ENCODE measurements at regions not wholly inside any gene's neighbourhood (a gene's known extent, or its start where the extent isn't known, plus 50 kb on each side); places are given as distances from the start of the nearest gene placed in this dataset.
A peak's percentile ranks its signal among the peaks of the same experiment; 100 is the strongest.
"Not testable (repeated sequence)": the region's sequence is repeated elsewhere in the genome, so short reads cannot be mapped to it uniquely, and the experiment has no call there.

DNA sequence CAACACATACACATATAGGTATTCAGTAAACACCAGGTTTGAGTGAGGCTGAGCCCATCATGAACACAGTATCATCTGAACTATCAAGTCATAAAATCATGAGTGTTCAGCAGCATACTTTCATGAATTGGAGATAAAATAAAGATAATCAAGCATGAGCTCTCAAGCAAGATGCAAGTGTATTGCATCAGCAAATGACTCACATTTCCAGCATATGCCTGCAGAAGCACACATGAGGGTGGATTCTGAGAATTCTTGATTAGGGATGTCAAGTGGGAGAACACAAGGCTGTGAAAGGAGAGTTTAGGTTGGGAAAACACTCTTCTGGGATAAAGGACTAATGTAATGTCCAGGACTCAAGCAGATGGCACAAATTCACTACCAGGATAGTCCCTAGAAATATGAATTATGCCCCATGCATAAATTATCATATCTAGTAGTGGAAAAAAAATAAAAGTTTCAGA, 299.2 kb downstream of the SRGAP2C start:
- Mint-ChIP-seq H3K9me3 (peaks cover 3 to 4% of the 10 kb centered on the region in 2 donors), H3K4me1 (no peaks in the 10 kb centered on the region), H3K36me3 (no peaks in the 10 kb centered on the region), H3K27me3 (peaks cover 0 to 3% of the 10 kb centered on the region in 2 donors), H3K27ac (no peak overlapping the region), H3K4me3 (no peak overlapping the region)
- ATAC-seq (replicated peaks) (no peak), DNase-seq (no peak)

DNA sequence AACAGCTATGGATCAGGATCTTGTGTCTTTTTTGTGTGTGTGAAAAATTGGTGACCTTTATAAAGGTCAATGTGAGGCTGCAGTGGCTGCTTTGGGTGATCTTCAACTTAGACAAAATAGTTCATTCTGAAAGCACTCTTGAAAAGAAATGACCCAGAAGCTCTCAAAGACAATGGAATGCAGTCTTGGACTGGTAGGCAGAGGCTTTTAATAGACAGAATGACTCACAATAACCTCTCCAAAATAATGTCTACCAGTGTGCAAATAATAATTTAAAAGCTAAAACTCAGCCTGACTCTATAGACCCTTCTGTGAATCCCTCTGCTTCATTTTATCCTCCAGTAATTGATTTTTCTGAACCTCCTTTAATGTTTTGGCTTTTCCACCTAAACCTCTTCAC, 310.0 kb downstream of the SRGAP2C start:
- peak overlapping the region; percentile 51 for H3K27ac Mint-ChIP-seq
- not testable (repeated sequence) for H3K4me3 Mint-ChIP-seq; ATAC-seq (replicated peaks); H3K4me1 Mint-ChIP-seq; H3K9me3 Mint-ChIP-seq; DNase-seq; H3K36me3 Mint-ChIP-seq; H3K27me3 Mint-ChIP-seq

DNA sequence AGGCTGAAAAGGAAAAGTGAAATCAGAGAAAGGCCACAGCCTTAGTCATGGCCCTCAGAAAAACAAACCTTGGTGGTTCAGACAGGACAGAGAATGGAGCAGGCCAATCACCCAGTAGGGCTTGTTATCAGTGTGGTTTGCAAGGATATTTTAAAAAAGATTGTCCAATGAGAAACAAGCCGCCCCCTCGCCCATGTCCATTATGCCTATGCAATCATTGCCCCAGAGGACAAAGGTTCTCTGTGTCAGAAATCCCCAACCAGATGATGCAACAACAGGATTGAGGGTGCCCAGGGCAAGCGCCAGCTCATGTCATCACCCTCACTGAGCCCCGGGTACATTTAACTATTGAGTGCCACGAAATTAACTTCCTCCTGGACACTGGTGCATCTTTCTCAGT, 326.7 kb downstream of the SRGAP2C start:
- peaks cover 9 to 13% of the 10 kb centered on the region in 2 donors for H3K9me3 Mint-ChIP-seq
- not testable (repeated sequence) for H3K27ac Mint-ChIP-seq, H3K4me3 Mint-ChIP-seq, H3K27me3 Mint-ChIP-seq
- H3K36me3 Mint-ChIP-seq = peaks cover 7 to 22% of the 10 kb centered on the region in 2 donors
- H3K4me1 Mint-ChIP-seq = peaks cover 12 to 16% of the 10 kb centered on the region in 2 donors
- ATAC-seq (replicated peaks) (peak in 1 of 2 donors; percentile 48), DNase-seq (peak; percentile 4)

DNA sequence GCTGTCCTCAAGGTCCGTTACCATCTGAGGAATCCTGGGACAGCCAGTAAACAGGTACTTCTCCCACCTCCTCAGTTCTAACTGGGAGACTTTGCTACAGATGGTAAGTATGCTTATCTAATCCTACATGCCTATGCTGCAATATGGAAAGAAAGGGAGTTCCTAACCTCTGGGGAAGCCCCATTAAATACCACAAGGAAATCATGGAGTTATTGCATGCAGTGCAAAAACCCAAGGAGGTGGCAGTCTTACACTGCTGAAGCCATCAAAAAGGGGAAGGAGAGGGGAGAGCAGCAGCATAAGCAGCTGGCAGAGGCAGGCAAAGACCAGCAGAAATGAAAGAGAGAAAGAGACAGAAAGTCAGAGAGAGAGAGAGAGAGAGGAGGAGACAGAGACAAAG, 327.1 kb downstream of the SRGAP2C start:
- ATAC-seq (replicated peaks); H3K4me3 Mint-ChIP-seq; DNase-seq; H3K27me3 Mint-ChIP-seq; H3K27ac Mint-ChIP-seq: not testable (repeated sequence)
- H3K36me3 Mint-ChIP-seq = peaks cover 7 to 22% of the 10 kb centered on the region in 2 donors
- H3K9me3 Mint-ChIP-seq = peaks cover 9 to 11% of the 10 kb centered on the region in 2 donors
- H3K4me1 Mint-ChIP-seq = peaks cover 13 to 20% of the 10 kb centered on the region in 2 donors

DNA sequence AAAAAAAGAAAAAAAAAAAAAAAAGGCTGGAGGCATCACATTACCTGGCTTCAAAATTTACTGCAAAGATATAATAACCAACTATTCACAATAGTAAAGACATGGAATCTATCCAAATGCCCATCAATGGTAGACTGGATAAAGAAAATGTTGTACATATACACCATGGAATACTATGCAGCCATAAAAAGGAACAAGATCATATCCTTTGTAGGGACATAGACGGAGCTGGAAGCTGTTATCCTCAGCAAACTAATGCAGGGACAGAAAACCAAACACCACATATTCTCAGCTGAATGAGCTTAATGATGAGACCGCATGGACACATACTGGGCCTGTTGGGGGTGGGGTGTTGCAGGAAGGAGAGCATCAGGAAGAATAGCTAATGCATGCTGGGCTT, 330.5 kb downstream of the SRGAP2C start:
- no peak for DNase-seq
- Mint-ChIP-seq H3K9me3 (peaks cover 0 to 2% of the 10 kb centered on the region in 2 donors), H3K27me3 (no peaks in the 10 kb centered on the region), H3K4me1 (peaks cover 31 to 49% of the 10 kb centered on the region in 2 donors), H3K27ac (no peak overlapping the region), H3K4me3 (no peak overlapping the region), H3K36me3 (peaks cover under 1 to 5% of the 10 kb centered on the region in 2 donors)
- no peak for ATAC-seq (replicated peaks)

DNA sequence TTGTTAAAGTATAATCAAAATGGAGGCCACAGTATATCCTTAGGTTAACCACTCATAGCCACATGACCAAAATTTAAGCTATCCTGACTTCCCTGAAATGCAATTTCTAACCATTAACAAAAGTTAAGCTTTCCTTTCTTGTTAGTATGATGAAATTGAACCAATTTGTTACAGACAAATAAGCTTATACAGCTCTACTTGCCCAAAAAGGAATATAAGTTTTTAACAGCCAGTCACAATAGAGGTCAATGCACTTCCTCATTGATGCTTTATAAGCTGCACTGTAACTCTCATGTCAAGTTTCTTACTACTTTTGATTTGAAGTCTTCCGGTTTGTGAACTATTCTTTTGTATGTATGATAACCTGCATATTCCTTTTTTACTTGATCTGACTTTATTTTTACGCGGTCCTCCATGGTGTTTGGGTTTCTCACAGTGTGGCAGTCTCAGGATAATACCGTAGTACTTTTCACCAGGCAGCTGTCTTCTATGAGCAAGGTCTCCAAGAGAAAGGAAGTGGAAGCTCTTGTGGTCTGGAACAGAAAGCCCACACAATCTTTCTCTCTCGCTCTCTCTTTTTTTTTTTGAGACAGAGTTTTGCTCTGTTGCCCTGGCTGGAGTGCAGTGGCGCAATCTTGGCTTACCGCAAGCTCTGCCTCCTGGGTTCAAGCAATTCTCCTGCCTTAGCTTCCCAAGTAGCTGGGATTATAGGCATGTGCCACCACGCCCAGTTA, 331.6 kb downstream of the SRGAP2C start:
- H3K9me3 Mint-ChIP-seq = no peaks in the 10 kb centered on the region
- H3K4me1 Mint-ChIP-seq = peaks cover 31 to 49% of the 10 kb centered on the region in 2 donors
- no peaks in the 10 kb centered on the region for H3K27me3 Mint-ChIP-seq
- DNase-seq (peak; percentile 43), ATAC-seq (replicated peaks) (peak; percentile 67 to 72)
- H3K4me3 Mint-ChIP-seq = peak overlapping the region; percentile 67 to 82
- H3K27ac Mint-ChIP-seq = peak overlapping the region; percentile 72
- H3K36me3 Mint-ChIP-seq = peaks cover 0 to 5% of the 10 kb centered on the region in 2 donors

DNA sequence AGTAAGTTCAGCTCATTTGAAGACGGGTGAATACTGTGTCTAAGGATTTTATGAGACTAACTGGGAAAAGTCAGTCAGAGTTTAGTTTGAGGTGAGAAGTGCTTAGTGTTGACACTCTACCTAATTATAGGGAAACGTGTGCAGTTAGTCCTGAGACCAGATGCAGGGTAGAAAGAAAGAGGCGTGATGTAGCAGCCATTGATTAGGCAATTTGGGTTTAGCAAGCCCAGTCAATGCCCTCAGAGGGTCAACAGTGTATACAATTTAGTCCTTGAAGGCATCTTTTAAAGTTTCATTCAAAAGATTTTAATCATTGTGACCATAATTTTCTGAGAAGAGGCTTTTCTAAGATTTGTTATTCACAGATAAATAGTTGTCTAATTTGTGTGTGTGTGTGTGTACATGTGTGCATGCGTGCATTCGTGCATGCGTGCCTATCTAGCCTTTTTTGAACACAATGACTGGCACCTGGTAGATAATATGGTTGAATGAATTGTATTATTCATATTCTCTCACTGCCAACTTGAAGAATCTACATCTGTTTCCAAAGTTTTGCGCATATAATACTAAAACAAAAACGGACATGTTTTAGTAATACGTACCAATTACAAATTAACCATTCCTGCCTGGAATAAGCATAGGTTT, 332.9 kb downstream of the SRGAP2C start:
- no peak for DNase-seq
- no peak overlapping the region for H3K27ac Mint-ChIP-seq
- no peaks in the 10 kb centered on the region for H3K9me3 Mint-ChIP-seq
- H3K27me3 Mint-ChIP-seq = no peaks in the 10 kb centered on the region
- peaks cover 26 to 42% of the 10 kb centered on the region in 2 donors for H3K4me1 Mint-ChIP-seq
- no peak overlapping the region for H3K4me3 Mint-ChIP-seq
- H3K36me3 Mint-ChIP-seq = peaks cover 0 to 5% of the 10 kb centered on the region in 2 donors
- ATAC-seq (replicated peaks) = no peak

DNA sequence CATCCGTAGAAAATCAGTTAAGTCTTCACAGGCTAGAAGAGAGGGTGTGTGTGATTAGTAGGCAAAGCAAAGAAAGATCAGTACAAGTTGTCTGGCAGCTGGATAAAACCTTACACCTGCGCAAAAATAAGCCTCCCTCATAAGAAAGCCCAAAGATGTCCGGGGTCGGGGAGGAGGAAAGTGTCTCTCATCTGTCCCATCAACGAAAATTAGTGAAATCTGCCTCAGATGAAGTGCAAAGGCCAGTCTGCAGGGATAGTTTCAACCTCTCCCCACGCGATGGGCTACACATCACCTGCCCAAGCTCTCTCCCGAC, 333.9 kb downstream of the SRGAP2C start:
- Mint-ChIP-seq H3K36me3 (peaks cover 2 to 5% of the 10 kb centered on the region in 2 donors), H3K4me1 (peaks cover 26 to 42% of the 10 kb centered on the region in 2 donors), H3K4me3 (peak overlapping the region; percentile 89 to 94), H3K27me3 (no peaks in the 10 kb centered on the region), H3K9me3 (no peaks in the 10 kb centered on the region), H3K27ac (peak overlapping the region; percentile 84)
- no peak for DNase-seq
- ATAC-seq (replicated peaks) = no peak

DNA sequence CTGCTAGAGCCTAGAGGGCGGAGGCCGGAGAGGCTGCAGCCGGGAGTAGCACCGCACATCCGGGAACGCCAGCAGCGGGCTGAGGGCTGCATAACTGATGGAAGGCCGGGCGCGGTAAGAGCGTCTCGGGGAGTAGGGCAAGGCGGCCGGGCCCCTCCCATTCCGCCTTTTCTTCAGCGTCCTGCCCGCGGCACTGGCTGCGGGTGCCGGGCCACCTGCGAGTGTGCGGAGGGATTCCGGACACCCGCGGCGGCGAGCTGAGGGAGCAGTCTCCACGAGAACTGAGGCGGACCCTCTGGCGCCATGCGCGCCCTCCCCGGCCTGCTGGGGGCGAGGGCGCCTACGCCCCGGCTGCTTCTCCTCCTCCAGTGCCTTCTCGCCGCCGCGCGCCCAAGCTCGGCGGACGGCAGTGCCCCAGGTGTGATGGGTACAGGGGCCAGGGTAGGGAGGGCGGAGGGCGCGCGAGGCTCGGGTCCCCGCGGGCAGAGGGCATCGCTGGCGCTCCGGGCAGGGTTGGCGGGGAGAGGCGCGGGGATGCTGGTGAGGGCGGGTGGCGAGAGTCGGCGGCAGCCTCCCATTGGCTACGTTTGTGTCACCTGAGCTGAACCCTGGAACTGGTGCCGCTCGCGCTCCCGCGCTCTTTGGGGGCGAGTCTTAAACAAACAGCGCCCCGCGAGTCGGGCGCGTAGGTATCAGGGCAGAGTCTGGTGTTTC, 334.4 kb downstream of the SRGAP2C start:
- ATAC-seq (replicated peaks) = peak; percentile 87 to 90

DNA sequence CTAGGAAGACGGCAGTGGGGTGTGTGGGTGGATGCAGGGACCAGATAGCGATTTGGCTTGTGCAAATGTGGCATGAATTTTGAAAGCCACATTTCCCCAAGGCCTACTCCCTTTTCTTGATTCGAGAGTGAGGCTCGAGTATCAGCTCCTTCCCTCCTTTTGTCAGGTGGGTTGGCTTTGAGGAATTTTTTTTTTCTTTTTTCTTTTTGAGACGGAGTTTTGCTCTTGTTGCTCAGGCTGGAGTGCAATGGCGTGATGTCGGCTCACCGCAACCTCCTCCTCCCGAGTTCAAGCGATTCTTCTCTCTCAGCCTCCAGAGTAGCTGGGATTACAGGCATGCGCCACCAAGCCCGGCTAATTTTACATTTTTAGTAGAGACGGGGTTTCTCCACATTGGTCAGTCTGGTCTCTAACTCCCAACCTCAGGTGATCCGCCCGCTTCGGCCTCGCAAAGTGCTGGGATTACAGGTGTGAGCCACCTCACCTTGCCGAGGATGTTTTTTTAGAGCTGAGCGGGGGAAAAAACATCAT, 335.0 kb downstream of the SRGAP2C start:
- ATAC-seq (replicated peaks); DNase-seq; H3K27me3 Mint-ChIP-seq; H3K9me3 Mint-ChIP-seq; H3K36me3 Mint-ChIP-seq: not testable (repeated sequence)
- peak overlapping the region; percentile 89 to 94 for H3K4me3 Mint-ChIP-seq
- H3K4me1 Mint-ChIP-seq = peaks cover 24 to 42% of the 10 kb centered on the region in 2 donors
- peak overlapping the region; percentile 84 for H3K27ac Mint-ChIP-seq

More for the DNA sequence above, 334.4 kb downstream of the SRGAP2C start:
- Mint-ChIP-seq H3K27ac (peak overlapping the region; percentile 84), H3K4me3 (peak overlapping the region; percentile 89 to 94), H3K27me3 (no peaks in the 10 kb centered on the region), H3K9me3 (no peaks in the 10 kb centered on the region), H3K4me1 (peaks cover 26 to 42% of the 10 kb centered on the region in 2 donors), H3K36me3 (peaks cover 3 to 5% of the 10 kb centered on the region in 2 donors)
- peak; percentile 85 for DNase-seq

DNA sequence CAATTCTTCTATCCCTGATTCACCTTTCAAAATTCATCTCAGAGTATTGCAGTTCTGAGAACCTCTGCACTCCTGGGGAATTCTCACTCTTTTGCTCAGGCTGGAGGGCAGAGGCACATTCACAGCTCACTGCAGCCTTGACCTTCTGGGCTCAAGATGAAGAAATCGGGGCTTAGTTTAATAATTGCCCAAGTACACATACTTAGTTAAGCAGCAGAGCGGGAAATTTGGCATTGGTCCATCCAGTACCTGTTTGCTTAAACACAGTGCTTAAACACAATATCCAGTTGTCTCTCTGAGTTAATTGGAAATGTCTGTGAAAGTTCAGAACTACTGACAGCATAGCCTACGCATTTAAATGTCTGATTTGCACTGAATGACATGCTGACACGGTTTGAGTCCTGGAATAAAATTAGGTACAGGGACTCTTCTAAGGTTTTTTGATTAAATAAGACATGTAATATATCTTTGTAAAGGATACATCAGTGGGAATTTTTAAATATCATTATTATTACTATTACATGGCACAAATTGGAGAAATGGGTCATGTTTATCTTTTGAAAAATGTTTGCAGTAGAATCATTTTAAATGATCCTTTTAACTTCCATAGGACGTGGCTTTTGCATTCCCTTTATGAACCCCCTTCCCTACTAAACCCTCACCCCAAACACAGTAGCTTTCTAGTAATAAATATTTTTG, 337.4 kb downstream of the SRGAP2C start:
- DNase-seq (no peak), ATAC-seq (replicated peaks) (no peak)
- no peak overlapping the region for H3K4me3 Mint-ChIP-seq
- H3K4me1 Mint-ChIP-seq = peaks cover 15 to 25% of the 10 kb centered on the region in 2 donors
- H3K36me3 Mint-ChIP-seq = peaks cover 3 to 5% of the 10 kb centered on the region in 2 donors
- H3K9me3 Mint-ChIP-seq = no peaks in the 10 kb centered on the region
- no peaks in the 10 kb centered on the region for H3K27me3 Mint-ChIP-seq
- H3K27ac Mint-ChIP-seq = no peak overlapping the region

DNA sequence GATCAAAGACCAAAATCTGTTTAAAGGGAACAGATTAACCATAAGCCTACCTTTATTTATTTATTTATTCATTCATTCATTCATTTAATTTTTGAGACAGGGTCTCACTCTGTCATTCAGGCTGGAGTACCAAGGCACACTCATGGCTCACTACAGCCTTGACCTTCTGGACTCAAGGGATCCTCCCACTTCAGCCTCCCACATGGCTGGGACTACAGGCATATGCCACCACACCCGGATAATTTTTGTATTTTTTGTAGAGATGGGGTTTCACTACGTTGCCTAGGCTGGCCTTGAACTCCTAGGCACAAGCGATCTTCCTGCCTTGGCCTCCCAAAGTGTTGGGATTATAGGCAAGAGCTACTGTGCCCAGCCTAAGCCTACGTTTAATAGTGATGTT, 338.3 kb downstream of the SRGAP2C start:
- H3K4me3 Mint-ChIP-seq; H3K27ac Mint-ChIP-seq; ATAC-seq (replicated peaks); H3K36me3 Mint-ChIP-seq; H3K9me3 Mint-ChIP-seq; H3K27me3 Mint-ChIP-seq; DNase-seq: not testable (repeated sequence)
- H3K4me1 Mint-ChIP-seq = peaks cover 12 to 17% of the 10 kb centered on the region in 2 donors

DNA sequence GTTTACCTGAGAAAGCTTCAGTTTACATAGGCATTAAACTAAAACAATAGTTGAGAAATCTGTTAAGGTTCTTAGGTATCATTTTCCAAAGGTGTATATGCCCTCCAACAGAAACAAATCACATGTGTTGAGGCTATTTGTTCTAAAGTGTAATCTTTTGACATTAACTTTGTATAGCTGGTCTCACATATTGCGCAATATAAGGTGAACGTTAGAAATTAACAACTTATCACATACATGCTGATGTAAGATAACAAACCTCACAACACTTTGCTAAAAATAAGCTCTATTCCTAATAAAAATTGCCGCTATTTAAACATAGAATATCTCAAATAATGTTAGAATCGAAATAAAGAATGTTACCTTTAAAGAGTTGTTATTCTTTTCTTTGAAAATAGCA, 340.6 kb downstream of the SRGAP2C start:
- DNase-seq (no peak), ATAC-seq (replicated peaks) (no peak)
- Mint-ChIP-seq H3K4me3 (no peak overlapping the region), H3K36me3 (peaks cover 0 to 3% of the 10 kb centered on the region in 2 donors), H3K4me1 (peaks cover 2 to 10% of the 10 kb centered on the region in 2 donors), H3K27me3 (no peaks in the 10 kb centered on the region), H3K9me3 (no peaks in the 10 kb centered on the region), H3K27ac (no peak overlapping the region)

DNA sequence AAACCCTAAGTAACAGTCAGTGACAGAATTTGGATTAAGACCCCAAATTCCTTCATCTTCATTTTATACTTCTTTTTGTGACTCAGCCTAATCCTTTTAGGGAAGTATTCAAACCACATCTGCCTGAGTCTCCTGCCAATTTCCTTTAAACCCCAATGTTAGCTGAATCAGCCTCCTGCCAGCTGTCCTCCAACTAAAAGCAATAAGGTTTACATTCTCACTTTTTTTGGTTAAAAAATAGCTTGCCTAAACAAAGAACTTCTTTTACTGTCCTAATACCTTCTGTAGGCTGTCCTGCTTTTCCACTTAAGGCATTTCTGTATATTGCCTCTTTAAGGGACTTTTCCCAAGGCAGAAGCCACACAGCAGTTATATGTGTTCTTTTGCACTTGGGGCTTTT, 344.2 kb downstream of the SRGAP2C start:
- H3K4me1 Mint-ChIP-seq = peaks cover 2 to 11% of the 10 kb centered on the region in 2 donors
- H3K27me3 Mint-ChIP-seq; H3K27ac Mint-ChIP-seq; ATAC-seq (replicated peaks); H3K4me3 Mint-ChIP-seq; H3K9me3 Mint-ChIP-seq; DNase-seq; H3K36me3 Mint-ChIP-seq: not testable (repeated sequence)
